Ectodermal cell (in vitro differentiated cells): ENCODE measurements at regions not wholly inside any gene's neighbourhood (a gene's known extent, or its start where the extent isn't known, plus 50 kb on each side); places are given as distances from the start of the nearest gene placed in this dataset.

Experiments used
- H3K27ac ChIP-seq: 2 replicates; pipeline ENCODE4 v1.7.0; 2013; ENCODE audit warnings: mild to moderate bottlenecking, low read depth, low read length; ENCODE audit not compliant: insufficient read depth, poor library complexity, severe bottlenecking
- H3K27me3 ChIP-seq: 2 replicates; pipeline ENCODE4 v1.7.0; 2013; ENCODE audit warnings: mild to moderate bottlenecking, low read length; ENCODE audit not compliant: insufficient read depth, control insufficient read depth, poor library complexity, severe bottlenecking
- H3K36me3 ChIP-seq: one replicate; pipeline ENCODE4 v1.7.0; 2013; ENCODE audit warnings: low read length; ENCODE audit not compliant: control insufficient read depth, insufficient read depth
- H3K4me1 ChIP-seq: one replicate; pipeline ENCODE4 v1.7.0; 2013; ENCODE audit warnings: low read length; ENCODE audit not compliant: control insufficient read depth, insufficient read depth
- H3K4me3 ChIP-seq: 2 replicates; pipeline ENCODE4 v1.7.0; 2013; ENCODE audit warnings: low read depth, low read length, control low read depth; ENCODE audit not compliant: insufficient read depth
- H3K9me3 ChIP-seq: 2 replicates; pipeline ENCODE4 v1.7.0; 2013; ENCODE audit warnings: mild to moderate bottlenecking, low read length, moderate library complexity; ENCODE audit not compliant: control insufficient read depth
- WGBS, 2 experiments: methylation state at CpG; one replicate each; pipeline ENCODE4 v1.1.7; 2013; ENCODE audit warnings: missing lambda C conversion rate in 2 of 2; 5-methylcytosine and 5-hydroxymethylcytosine counted together

DNA sequence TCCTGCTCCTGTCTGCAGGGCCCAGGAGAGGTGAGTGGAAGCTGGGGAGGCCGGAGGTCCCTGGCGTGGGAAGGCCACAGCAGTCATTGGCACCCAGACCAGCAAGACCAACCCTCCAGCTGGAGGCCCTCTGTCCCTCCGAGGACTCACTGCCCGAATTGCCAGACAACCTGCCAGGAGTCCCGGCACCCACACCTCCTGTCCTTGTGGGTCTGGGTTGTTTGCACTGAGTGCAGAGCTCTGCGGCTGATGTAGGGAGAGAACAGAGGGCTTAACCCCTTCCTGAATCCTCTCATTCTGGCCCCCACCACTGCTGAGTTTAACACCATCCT lies 204.9 kb downstream of the KIF26A start:
- H3K9me3 ChIP-seq, result no peaks in the 10 kb centered on the region
- 94 to 95% methylated on average over 6 of the region's 6 CpGs for WGBS, 2 experiments
- no peaks in the 10 kb centered on the region for H3K36me3 ChIP-seq
- no peak overlapping the region for H3K4me3 ChIP-seq
- H3K27me3 ChIP-seq, result peaks cover 6% of the 10 kb centered on the region
- H3K4me1 ChIP-seq, result no peaks in the 10 kb centered on the region
- no peak overlapping the region for H3K27ac ChIP-seq

DNA sequence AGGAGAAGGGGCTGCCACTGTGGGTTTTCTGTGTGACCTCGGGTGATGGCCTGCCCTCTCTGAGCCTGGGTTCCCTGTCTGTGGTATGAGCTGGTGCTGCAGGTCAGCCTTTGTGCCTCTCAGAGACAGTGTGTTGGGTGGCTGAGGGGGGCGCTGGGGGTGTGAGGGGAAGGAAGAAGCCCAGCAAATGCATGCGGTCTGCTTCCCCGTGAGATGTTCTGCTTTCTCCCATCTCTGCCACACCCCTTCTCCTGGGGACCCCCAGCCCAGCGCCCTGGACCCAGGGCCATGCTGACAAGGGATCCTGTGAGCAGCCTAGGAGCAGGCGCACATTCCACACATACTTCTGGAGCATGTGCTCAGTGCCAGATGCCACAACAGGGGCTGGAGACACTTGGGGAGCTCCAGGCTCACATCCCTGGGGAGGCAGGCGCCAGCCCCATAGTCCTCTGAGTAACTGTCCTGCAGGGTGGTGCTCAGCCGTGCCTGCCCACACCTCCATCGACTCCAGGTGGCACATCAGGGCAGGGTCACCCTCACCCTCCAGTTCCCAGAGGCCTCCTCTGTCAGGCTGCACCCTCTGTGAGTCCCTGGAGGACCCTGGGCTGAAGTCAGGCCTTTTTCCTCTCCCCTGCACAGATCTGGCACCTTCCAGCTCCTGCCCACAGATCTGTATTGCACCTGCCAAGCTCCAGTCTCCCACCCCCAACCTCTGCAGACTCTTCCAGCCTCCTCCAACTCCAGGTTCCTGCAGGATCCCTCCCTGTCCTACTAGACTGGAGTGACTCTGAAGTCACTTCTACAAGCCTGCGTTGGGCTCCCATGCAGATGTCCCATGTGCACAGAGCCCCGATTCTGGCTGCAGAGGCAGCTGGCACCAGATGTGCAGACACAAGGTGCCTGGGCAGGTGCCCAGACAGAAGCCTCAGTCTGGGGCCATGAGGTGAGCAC lies 205.6 kb downstream of the KIF26A start:
- Histone ChIP-seq H3K27me3 (peaks cover 6% of the 10 kb centered on the region), H3K4me3 (no peak overlapping the region), H3K9me3 (no peaks in the 10 kb centered on the region), H3K36me3 (no peaks in the 10 kb centered on the region), H3K4me1 (no peaks in the 10 kb centered on the region), H3K27ac (no peak overlapping the region)
- 88 to 89% methylated on average over 11 of the region's 11 CpGs for WGBS, 2 experiments

DNA sequence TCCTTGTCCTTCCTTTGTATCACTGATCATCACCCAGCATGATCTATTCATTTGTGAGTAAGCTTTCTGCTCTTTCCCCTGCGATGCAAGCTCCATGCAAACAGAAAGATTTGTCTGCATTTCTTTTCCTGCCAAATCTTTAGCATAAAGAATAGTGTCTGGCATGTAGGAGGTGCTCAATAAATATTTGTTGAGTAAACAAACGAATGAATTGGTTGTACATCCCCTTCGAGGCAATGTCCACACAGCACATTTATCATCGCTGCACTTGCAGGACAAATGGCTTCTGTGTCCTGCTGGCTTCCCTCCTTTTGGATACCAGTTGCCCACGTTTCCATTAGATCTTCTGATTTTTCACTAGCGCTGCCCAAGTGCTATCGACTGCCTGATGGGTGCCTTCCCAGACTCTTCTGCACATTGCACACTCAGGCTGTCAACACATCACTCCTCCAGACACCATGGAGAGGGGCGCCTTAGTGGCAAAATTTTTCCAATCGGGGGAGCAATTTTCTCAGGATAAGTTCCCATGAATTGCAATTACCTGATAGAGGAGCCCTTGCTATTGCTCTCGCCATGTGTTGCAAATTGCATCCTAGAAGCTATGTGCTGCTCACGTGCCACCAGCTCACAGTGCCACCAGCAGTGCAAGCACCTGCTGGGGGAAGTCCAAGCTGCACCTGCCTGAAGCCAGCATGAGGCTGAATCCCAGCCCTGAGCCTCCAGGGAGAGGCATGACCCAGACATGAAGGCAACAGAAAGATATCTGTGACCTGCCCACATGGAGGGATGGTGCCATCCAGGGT lies 206.6 kb downstream of the KIF26A start:
- H3K4me1 ChIP-seq, result no peaks in the 10 kb centered on the region
- WGBS, 2 experiments, result 90 to 92% methylated on average over 11 of the region's 11 CpGs
- no peaks in the 10 kb centered on the region for H3K27me3 ChIP-seq
- H3K27ac ChIP-seq, result no peak overlapping the region
- H3K9me3 ChIP-seq, result no peaks in the 10 kb centered on the region
- no peaks in the 10 kb centered on the region for H3K36me3 ChIP-seq
- H3K4me3 ChIP-seq, result no peak overlapping the region

DNA sequence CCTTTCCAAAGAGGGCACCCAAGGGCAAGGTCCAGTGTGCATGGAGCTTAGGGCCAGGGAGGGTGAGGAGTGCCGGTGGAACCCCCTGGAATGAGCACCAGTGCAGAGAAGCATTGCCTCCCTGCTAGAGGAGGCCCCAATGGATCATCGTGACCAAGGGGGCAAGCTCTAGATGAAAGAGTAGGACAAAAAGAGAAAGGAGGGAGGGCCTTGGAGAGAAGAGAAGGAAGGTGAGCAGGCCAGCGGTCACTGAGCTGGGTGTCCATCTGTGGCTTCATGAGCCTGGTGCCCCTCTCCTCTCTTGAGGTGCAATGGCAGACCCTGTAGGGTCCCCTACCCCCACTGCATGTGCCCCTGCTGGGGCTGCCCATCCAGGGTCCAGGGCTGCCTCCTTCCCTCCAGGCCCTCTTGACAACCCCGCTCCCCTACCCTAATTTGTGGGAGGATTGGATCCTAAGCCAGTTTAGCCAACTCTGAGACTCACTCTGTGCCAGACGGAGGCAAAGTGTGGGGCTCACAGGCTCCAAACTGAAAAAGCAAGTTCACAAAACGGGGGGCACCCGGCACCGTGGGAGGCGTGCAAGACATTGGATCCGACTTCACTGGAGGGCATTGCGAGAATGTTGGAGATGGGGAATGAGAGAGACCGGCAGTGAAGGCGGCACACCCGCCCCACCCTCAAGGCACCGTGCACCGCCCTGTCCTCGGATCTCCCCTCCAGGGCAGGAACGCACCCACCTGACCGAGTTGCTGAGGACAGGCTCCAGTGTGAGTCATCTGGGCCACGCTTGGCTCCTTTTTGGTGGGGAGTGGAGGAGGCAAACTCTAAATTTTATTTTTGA lies 207.5 kb downstream of the KIF26A start:
- Histone ChIP-seq H3K36me3 (no peaks in the 10 kb centered on the region), H3K9me3 (no peaks in the 10 kb centered on the region), H3K4me1 (no peaks in the 10 kb centered on the region), H3K27me3 (no peaks in the 10 kb centered on the region), H3K27ac (no peak overlapping the region), H3K4me3 (no peak overlapping the region)
- WGBS, 2 experiments, result 91 to 93% methylated on average over 20 of the region's 20 CpGs

DNA sequence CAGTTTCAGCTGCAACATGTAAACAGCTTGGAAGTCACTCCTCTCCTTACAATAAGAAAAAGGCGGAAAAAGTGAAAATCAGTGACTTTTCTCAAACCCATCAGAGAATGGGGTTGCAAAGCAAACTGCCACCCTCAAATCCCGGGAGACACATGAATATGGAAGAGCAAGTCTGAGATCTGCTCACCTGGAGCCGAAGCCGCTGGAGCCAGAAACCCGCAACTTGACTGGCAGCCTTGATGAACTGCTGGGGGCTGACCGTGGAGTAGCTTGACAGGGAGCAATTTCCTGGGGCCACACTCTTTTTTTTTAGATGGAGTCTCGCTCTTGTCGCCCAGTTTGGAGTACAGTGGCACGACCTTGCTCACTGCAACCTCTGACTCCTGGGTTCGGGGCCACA lies 208.2 kb downstream of the KIF26A start:
- H3K4me3 ChIP-seq, result no peak overlapping the region
- 91 to 94% methylated on average over 10 of the region's 10 CpGs for WGBS, 2 experiments
- H3K4me1 ChIP-seq, result no peaks in the 10 kb centered on the region
- no peaks in the 10 kb centered on the region for H3K9me3 ChIP-seq
- no peaks in the 10 kb centered on the region for H3K27me3 ChIP-seq
- no peak overlapping the region for H3K27ac ChIP-seq
- H3K36me3 ChIP-seq, result no peaks in the 10 kb centered on the region

DNA sequence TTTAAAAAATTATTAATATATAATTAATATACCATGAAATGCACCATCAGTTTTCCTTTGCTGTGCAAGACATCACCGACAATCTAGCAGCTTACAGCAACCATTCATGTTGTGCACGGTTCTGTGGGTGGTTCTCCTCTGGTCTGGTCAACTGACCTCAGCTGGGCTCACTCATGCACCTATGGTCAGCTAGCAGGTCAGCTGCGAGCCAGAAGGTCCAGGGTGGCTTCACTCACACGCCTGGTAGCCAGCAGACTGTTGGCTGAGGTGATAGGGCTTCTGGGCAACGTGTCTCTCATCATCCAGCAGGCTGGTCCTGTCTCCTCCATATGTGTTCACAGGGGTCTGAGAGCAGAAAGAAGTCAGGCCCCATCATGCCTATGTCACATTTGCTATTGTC lies 210.4 kb downstream of the KIF26A start:
- Histone ChIP-seq H3K27ac (no peak overlapping the region), H3K4me3 (no peak overlapping the region), H3K4me1 (no peaks in the 10 kb centered on the region), H3K9me3 (no peaks in the 10 kb centered on the region), H3K27me3 (no peaks in the 10 kb centered on the region), H3K36me3 (no peaks in the 10 kb centered on the region)
- 90 to 91% methylated on average over 5 of the region's 5 CpGs for WGBS, 2 experiments

DNA sequence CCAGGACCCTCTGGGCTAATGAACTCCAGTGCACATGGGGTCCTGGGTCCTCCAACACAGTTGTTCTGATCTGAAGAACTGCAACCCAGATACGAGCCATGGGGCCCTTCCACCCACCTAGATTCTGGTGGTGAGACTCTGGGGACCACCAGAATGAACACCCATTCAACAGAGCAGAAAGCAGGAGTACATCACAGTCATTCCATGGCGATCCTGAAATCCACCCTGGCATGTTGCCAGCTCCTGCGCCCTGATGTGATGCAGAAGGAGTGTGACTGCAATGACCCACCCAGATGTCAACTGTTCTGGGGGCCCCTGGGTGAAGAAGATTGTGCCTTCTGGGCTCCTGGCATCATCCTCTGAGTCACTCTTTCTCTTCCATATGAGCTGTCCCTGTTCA lies 211.6 kb downstream of the KIF26A start:
- Histone ChIP-seq H3K4me3 (no peak overlapping the region), H3K36me3 (no peaks in the 10 kb centered on the region), H3K4me1 (no peaks in the 10 kb centered on the region), H3K27ac (no peak overlapping the region), H3K9me3 (no peaks in the 10 kb centered on the region), H3K27me3 (no peaks in the 10 kb centered on the region)
- WGBS, 2 experiments, result 91 to 95% methylated on average over 3 of the region's 3 CpGs

DNA sequence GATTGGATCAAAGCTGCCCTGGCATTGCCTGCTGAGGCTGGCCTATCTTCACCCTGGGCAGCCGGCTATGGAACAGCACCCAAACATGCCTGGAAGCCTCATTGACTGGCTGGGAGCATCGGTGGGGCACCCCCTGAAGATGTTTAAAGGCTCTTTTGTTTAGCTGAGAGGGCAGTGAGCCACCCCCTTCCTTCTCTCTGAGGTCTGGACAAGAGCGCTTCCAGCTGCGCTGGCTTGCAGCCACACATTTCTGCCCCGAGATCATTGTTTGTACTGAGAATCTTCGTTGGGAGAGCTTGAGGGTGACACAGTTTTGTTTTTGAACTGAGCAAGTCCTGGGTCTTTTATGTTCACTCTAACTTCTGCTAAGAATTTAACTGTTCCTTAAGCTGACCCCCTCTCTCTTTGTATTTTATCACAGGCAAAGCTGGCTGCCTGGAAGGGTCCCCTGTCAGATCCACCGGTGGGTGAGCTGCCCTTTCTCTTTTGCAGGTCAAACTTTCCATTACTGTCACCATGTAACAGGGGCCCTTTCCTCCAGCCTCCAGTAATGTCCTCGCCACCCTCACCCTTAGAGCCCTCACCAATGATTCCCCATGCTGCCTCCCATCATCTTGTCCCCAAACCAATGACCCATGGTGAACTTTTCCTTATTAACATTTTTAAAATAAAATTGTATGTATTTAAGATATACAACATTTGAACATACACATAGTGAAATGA lies 212.2 kb downstream of the KIF26A start:
- Histone ChIP-seq H3K9me3 (no peaks in the 10 kb centered on the region), H3K27ac (no peak overlapping the region), H3K27me3 (no peaks in the 10 kb centered on the region), H3K4me3 (no peak overlapping the region), H3K36me3 (no peaks in the 10 kb centered on the region), H3K4me1 (no peaks in the 10 kb centered on the region)
- WGBS, 2 experiments, result 78 to 85% methylated on average over 8 of the region's 8 CpGs

DNA sequence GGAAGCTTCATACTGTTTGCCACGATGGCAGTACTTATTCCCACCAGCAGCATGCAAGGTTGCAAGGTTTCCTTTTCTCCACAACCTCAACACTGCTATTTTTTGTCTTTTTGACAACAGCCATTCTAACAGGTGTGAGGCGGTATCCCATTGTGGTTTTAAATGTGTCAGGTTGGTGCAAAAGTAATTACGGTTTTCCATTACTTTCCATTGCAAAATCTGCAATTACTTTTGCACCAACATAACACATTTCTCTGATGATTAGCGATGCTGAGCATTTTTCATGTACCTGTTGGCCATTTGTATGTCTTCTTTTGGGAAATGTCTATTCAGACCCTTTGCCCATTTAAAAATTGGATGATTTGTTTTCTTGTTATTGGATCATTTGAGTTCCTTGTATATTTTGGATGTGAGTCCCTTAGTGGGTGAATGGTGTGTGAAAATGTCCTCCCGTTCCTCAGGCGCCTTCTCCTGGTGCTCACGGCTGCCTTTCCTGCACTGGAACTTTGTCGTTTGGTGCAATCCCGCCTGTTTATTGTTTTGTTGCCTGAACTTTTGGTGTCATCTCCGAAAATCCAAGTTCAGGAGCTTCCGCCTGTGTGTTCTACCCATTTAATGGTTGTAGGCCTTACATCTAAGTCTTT lies 213.6 kb downstream of the KIF26A start:
- 94 to 96% methylated on average over 10 to 11 of the region's 11 CpGs for WGBS, 2 experiments
- no peak overlapping the region for H3K27ac ChIP-seq
- no peak overlapping the region for H3K4me3 ChIP-seq
- H3K36me3 ChIP-seq, result no peaks in the 10 kb centered on the region
- H3K4me1 ChIP-seq, result no peaks in the 10 kb centered on the region
- H3K27me3 ChIP-seq, result no peaks in the 10 kb centered on the region
- no peaks in the 10 kb centered on the region for H3K9me3 ChIP-seq
